WERI-Rb-1 (cell line): ENCODE measurements at regions not wholly inside any gene's neighbourhood (a gene's known extent, or its start where the extent isn't known, plus 50 kb on each side); places are given as distances from the start of the nearest gene placed in this dataset.

ENCODE experiments used
- DNase-seq: peaks from one replicate; pipeline ENCODE4 v3.0.0-alpha.2; 2020
- H3K27ac ChIP-seq: fragments of 250-450 bp; sonication (Bioruptor Pico); 2 replicates; pipeline ENCODE4 v1.5.1; 2020; ENCODE audit warnings: mild to moderate bottlenecking, moderate library complexity
- H3K27me3 ChIP-seq: fragments of 250-450 bp; sonication (Bioruptor Pico); 2 replicates; pipeline ENCODE4 v1.5.1; 2021; ENCODE audit warnings: mild to moderate bottlenecking, low read depth, moderate library complexity; ENCODE audit not compliant: insufficient read depth, severe bottlenecking
- H3K36me3 ChIP-seq: fragments of 250-450 bp; sonication (Bioruptor Pico); 2 replicates; pipeline ENCODE4 v1.5.1; 2020; ENCODE audit warnings: mild to moderate bottlenecking, moderate library complexity
- H3K4me3 ChIP-seq: 2 replicates; pipeline ENCODE4 v1.5.1; 2011; ENCODE audit warnings: low read depth, mild to moderate bottlenecking, control low read depth, low read length
- H3K9me3 ChIP-seq: fragments of 250-450 bp; sonication (Bioruptor Pico); 2 replicates; pipeline ENCODE4 v1.5.1; 2021; ENCODE audit warnings: mild to moderate bottlenecking, moderate library complexity; ENCODE audit not compliant: severe bottlenecking
- CTCF ChIP-seq: IDR thresholded peaks from 2 replicates; pipeline ENCODE4 v1.5.1; 2011; ENCODE audit warnings: low read depth, mild to moderate bottlenecking, control low read depth, inconsistent platforms, low read length

GRCh38 chr6:90716376-90716775, 129.5 kb upstream of the MAP3K7 start:
- no peak for TF ChIP-seq CTCF
- Histone ChIP-seq H3K27me3 (no peaks in the 10 kb centered on the region), H3K27ac (no peak overlapping the region), H3K9me3 (no peaks in the 10 kb centered on the region), H3K4me3 (no peak overlapping the region), H3K36me3 (no peaks in the 10 kb centered on the region)
- DNase-seq = no peak

GRCh38 chr6:90715093-90715655, 128.3 kb upstream of the MAP3K7 start:
- Histone ChIP-seq H3K4me3 (no peak overlapping the region), H3K36me3 (no peaks in the 10 kb centered on the region), H3K9me3 (no peaks in the 10 kb centered on the region), H3K27me3 (no peaks in the 10 kb centered on the region), H3K27ac (no peak overlapping the region)
- DNase-seq = no peak
- no peak for TF ChIP-seq CTCF

GRCh38 chr6:90714319-90714718, 127.4 kb upstream of the MAP3K7 start:
- no peak for TF ChIP-seq CTCF
- Histone ChIP-seq H3K4me3 (no peak overlapping the region), H3K36me3 (no peaks in the 10 kb centered on the region), H3K27ac (no peak overlapping the region), H3K27me3 (no peaks in the 10 kb centered on the region), H3K9me3 (no peaks in the 10 kb centered on the region)
- no peak for DNase-seq

GRCh38 chr6:90712114-90712513, 125.2 kb upstream of the MAP3K7 start:
- DNase-seq = no peak

GRCh38 chr6:90709431-90709996, 122.6 kb upstream of the MAP3K7 start:
- H3K27me3 ChIP-seq = no peaks in the 10 kb centered on the region
- no peak for TF ChIP-seq CTCF
- H3K27ac ChIP-seq = no peak overlapping the region
- no peak for DNase-seq
- H3K4me3 ChIP-seq = no peak overlapping the region
- no peaks in the 10 kb centered on the region for H3K36me3 ChIP-seq
- H3K9me3 ChIP-seq = no peaks in the 10 kb centered on the region

More at GRCh38 chr6:90712114-90712513, 125.2 kb upstream of the MAP3K7 start:
- TF ChIP-seq CTCF = no peak
- Histone ChIP-seq H3K9me3 (no peaks in the 10 kb centered on the region), H3K27ac (no peak overlapping the region), H3K27me3 (no peaks in the 10 kb centered on the region), H3K4me3 (no peak overlapping the region), H3K36me3 (no peaks in the 10 kb centered on the region)

GRCh38 chr6:90708206-90708737, 121.4 kb upstream of the MAP3K7 start:
- no peaks in the 10 kb centered on the region for H3K27me3 ChIP-seq
- H3K36me3 ChIP-seq = no peaks in the 10 kb centered on the region
- TF ChIP-seq CTCF = no peak
- H3K9me3 ChIP-seq = no peaks in the 10 kb centered on the region
- no peak overlapping the region for H3K27ac ChIP-seq
- no peak for DNase-seq
- H3K4me3 ChIP-seq = no peak overlapping the region
